ENCODE measurements at regions not wholly inside any gene's neighbourhood (a gene's known extent, or its start where the extent isn't known, plus 50 kb on each side); places are given as distances from the start of the nearest gene placed in this dataset.

- Histone ChIP-seq H3K27ac (replicated peaks) (no peak overlapping the region), H3K27me3 (ENCODE audit: insufficient read depth, poor library complexity, severe bottlenecking) (no peaks in the 10 kb centered on the region), H3K4me3 (replicated peaks; ENCODE audit: insufficient read depth, low read length) (no peak overlapping the region)
- TF ChIP-seq, protein P1, sequence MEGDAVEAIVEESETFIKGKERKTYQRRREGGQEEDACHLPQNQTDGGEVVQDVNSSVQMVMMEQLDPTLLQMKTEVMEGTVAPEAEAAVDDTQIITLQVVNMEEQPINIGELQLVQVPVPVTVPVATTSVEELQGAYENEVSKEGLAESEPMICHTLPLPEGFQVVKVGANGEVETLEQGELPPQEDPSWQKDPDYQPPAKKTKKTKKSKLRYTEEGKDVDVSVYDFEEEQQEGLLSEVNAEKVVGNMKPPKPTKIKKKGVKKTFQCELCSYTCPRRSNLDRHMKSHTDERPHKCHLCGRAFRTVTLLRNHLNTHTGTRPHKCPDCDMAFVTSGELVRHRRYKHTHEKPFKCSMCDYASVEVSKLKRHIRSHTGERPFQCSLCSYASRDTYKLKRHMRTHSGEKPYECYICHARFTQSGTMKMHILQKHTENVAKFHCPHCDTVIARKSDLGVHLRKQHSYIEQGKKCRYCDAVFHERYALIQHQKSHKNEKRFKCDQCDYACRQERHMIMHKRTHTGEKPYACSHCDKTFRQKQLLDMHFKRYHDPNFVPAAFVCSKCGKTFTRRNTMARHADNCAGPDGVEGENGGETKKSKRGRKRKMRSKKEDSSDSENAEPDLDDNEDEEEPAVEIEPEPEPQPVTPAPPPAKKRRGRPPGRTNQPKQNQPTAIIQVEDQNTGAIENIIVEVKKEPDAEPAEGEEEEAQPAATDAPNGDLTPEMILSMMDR (IDR thresholded peaks at IDR 0.05; ENCODE audit: insufficient read depth, low read length): no peak
- TF ChIP-seq, protein P2, sequence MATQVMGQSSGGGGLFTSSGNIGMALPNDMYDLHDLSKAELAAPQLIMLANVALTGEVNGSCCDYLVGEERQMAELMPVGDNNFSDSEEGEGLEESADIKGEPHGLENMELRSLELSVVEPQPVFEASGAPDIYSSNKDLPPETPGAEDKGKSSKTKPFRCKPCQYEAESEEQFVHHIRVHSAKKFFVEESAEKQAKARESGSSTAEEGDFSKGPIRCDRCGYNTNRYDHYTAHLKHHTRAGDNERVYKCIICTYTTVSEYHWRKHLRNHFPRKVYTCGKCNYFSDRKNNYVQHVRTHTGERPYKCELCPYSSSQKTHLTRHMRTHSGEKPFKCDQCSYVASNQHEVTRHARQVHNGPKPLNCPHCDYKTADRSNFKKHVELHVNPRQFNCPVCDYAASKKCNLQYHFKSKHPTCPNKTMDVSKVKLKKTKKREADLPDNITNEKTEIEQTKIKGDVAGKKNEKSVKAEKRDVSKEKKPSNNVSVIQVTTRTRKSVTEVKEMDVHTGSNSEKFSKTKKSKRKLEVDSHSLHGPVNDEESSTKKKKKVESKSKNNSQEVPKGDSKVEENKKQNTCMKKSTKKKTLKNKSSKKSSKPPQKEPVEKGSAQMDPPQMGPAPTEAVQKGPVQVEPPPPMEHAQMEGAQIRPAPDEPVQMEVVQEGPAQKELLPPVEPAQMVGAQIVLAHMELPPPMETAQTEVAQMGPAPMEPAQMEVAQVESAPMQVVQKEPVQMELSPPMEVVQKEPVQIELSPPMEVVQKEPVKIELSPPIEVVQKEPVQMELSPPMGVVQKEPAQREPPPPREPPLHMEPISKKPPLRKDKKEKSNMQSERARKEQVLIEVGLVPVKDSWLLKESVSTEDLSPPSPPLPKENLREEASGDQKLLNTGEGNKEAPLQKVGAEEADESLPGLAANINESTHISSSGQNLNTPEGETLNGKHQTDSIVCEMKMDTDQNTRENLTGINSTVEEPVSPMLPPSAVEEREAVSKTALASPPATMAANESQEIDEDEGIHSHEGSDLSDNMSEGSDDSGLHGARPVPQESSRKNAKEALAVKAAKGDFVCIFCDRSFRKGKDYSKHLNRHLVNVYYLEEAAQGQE (IDR thresholded peaks at IDR 0.05; ENCODE audit: insufficient replicate concordance, low read depth): no peak
- TF ChIP-seq POLR2AphosphoS5 (IDR thresholded peaks at IDR 0.05; ENCODE audit: low read depth) (no peak), SPI1 (IDR thresholded peaks at IDR 0.05; ENCODE audit: borderline replicate concordance, low read depth) (no peak), GABPA (IDR thresholded peaks at IDR 0.05; ENCODE audit: low read depth) (no peak)
- DNase-seq (ENCODE audit: low read depth in 1 of 2, low spot score in 1 of 2): no peak
Measured at GRCh38 chr1:102181341-102181740, 184.6 kb upstream of the OLFM3 start.

DNA sequence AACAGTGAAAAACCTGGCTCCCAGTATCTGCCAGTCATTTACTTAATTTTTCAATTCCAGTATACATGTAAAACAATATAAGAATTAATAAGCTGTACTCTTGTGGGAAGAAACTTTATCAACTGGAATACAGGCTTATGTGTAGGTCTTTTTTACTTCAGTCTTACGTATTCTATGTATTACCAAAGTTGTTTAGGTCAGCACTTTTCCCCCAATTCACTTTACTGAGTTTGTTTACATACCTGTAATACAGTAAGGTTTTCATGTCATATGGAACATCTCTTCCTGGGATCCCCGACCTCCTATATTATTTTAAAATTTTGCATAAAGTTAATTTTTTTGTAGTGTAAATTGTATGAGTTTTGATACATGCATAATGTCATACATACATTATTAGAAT lies 181.8 kb upstream of the OLFM3 start:
- no peak overlapping the region for H3K4me3 ChIP-seq (replicated peaks; ENCODE audit: insufficient read depth, low read length)
- H3K27ac ChIP-seq (replicated peaks): no peak overlapping the region
- no peaks in the 10 kb centered on the region for H3K27me3 ChIP-seq (ENCODE audit: insufficient read depth, poor library complexity, severe bottlenecking)
- no peak for DNase-seq (ENCODE audit: low read depth in 1 of 2, low spot score in 1 of 2)
- TF ChIP-seq, protein P1 (IDR thresholded peaks at IDR 0.05; ENCODE audit: insufficient read depth, low read length): no peak
- TF ChIP-seq POLR2AphosphoS5 (IDR thresholded peaks at IDR 0.05; ENCODE audit: low read depth): no peak
- TF ChIP-seq, protein P2 (IDR thresholded peaks at IDR 0.05; ENCODE audit: insufficient replicate concordance, low read depth): no peak
- no peak for TF ChIP-seq SPI1 (IDR thresholded peaks at IDR 0.05; ENCODE audit: borderline replicate concordance, low read depth)
- TF ChIP-seq GABPA (IDR thresholded peaks at IDR 0.05; ENCODE audit: low read depth): no peak

- Histone ChIP-seq H3K27ac (replicated peaks) (no peak overlapping the region), H3K27me3 (ENCODE audit: insufficient read depth, poor library complexity, severe bottlenecking) (no peaks in the 10 kb centered on the region), H3K4me3 (replicated peaks; ENCODE audit: insufficient read depth, low read length) (no peak overlapping the region)
- peak in 1 of 2 experiments; percentile 2 for DNase-seq (ENCODE audit: low read depth in 1 of 2, low spot score in 1 of 2)
- TF ChIP-seq SPI1 (IDR thresholded peaks at IDR 0.05; ENCODE audit: borderline replicate concordance, low read depth) (no peak), POLR2AphosphoS5 (IDR thresholded peaks at IDR 0.05; ENCODE audit: low read depth) (no peak), GABPA (IDR thresholded peaks at IDR 0.05; ENCODE audit: low read depth) (no peak)
- TF ChIP-seq, protein P2 (IDR thresholded peaks at IDR 0.05; ENCODE audit: insufficient replicate concordance, low read depth): no peak
- TF ChIP-seq, protein P1 (IDR thresholded peaks at IDR 0.05; ENCODE audit: insufficient read depth, low read length): peak; percentile 55
Measured at GRCh38 chr1:102174259-102174863, 177.6 kb upstream of the OLFM3 start.
